ENCODE measurements at regions not wholly inside any gene's neighbourhood (a gene's known extent, or its start where the extent isn't known, plus 50 kb on each side); places are given as distances from the start of the nearest gene placed in this dataset.

GRCh38 chr9:30673132-30673531 is 1711.3 kb upstream of the ACO1 start:
- H3K9me3 Mint-ChIP-seq: no peaks in the 10 kb centered on the region; a peak in 1 of 5 replicates
- H3K23ac ChIP-seq (ENCODE audit: insufficient read length, low read depth, low read length): no peak overlapping the region
- H2BK12ac ChIP-seq (ENCODE audit: insufficient read length, low read depth, low read length): no peak overlapping the region
- WGBS (ENCODE audit: extremely low coverage, insufficient read length, low lambda C conversion rate): no CpG with 5 or more reads among the region's 1 CpG
- H3K27me3 Mint-ChIP-seq (ENCODE audit: low read depth): no peaks in the 10 kb centered on the region
- no peak for DNase-seq
- H3T11ph ChIP-seq (ENCODE audit: low read length): no peak overlapping the region
- H3K27ac ChIP-seq (ENCODE audit: insufficient read length, low read depth, low read length): no peak overlapping the region
- H3K27me3 ChIP-seq (ENCODE audit: insufficient read depth, low read length): no peaks in the 10 kb centered on the region
- H4K20me1 ChIP-seq (ENCODE audit: control insufficient read depth, insufficient read depth, insufficient read length): no peaks in the 10 kb centered on the region
- H3K4me1 Mint-ChIP-seq: no peaks in the 10 kb centered on the region
- H3K36me3 Mint-ChIP-seq (ENCODE audit: insufficient read depth in 1 of 3, low read depth in 3 of 3): no peaks in the 10 kb centered on the region
- H2AFZ ChIP-seq (ENCODE audit: low read length): no peak overlapping the region
- no peak overlapping the region for H2BK5ac ChIP-seq (ENCODE audit: insufficient read length, low read length)
- H3K4me2 ChIP-seq (ENCODE audit: insufficient read depth, insufficient read length, low read length): no peak overlapping the region
- H2AK5ac ChIP-seq (ENCODE audit: insufficient read length, low read length): no peak overlapping the region
- H3K79me1 ChIP-seq (ENCODE audit: insufficient read depth, low read depth, low read length, poor library complexity, severe bottlenecking): no peaks in the 10 kb centered on the region
- H4K8ac ChIP-seq (replicated peaks; ENCODE audit: insufficient read length, low read depth, low read length): no peak overlapping the region
- no peaks in the 10 kb centered on the region for H3K9me3 ChIP-seq (ENCODE audit: control insufficient read depth, low read depth, low read length)
- no peak overlapping the region for H3K18ac ChIP-seq (ENCODE audit: insufficient read length, low read depth, low read length)
- H3K23me2 ChIP-seq (ENCODE audit: insufficient read length, low read depth, low read length, poor library complexity, severe bottlenecking): no peaks in the 10 kb centered on the region
- no peak overlapping the region for H3K27ac Mint-ChIP-seq
- no peak overlapping the region for H4K5ac ChIP-seq (ENCODE audit: insufficient read length, low read depth, low read length)
- H3K4me3 Mint-ChIP-seq: no peak overlapping the region
- no peak overlapping the region for H4K91ac ChIP-seq (ENCODE audit: insufficient read length, low read depth, low read length)
- H3K4ac ChIP-seq (ENCODE audit: low read depth, low read length): no peak overlapping the region
- no peak overlapping the region for H3K14ac ChIP-seq (ENCODE audit: insufficient read depth, low read length)
- TF ChIP-seq CTCF (conservative IDR thresholded peaks at IDR 0.05): no peak
- no peaks in the 10 kb centered on the region for H3K4me1 ChIP-seq (ENCODE audit: insufficient read depth, low read length)
- no peak overlapping the region for H2BK15ac ChIP-seq (ENCODE audit: low read depth, low read length)
- no peak overlapping the region for H2BK20ac ChIP-seq (ENCODE audit: low read depth, low read length, poor library complexity, severe bottlenecking)
- no peak overlapping the region for H2BK120ac ChIP-seq (ENCODE audit: low read depth, low read length, poor library complexity, severe bottlenecking)
- no peaks in the 10 kb centered on the region for H3K79me2 ChIP-seq (ENCODE audit: insufficient read depth, low read length)
- no peak overlapping the region for H3K56ac ChIP-seq (ENCODE audit: insufficient read length, low read depth, low read length)
- H3K9ac ChIP-seq (ENCODE audit: extremely low read depth, insufficient read length, low read length): no peak overlapping the region

Measured in H9 (cell line).